UCSD-AML1 (cell line): ENCODE measurements at regions not wholly inside any gene's neighbourhood (a gene's known extent, or its start where the extent isn't known, plus 50 kb on each side); places are given as distances from the start of the nearest gene placed in this dataset.

Experiments
- DNase-seq: peaks from one replicate; lab custom pipeline; 2025; ENCODE audit not compliant: unreplicated experiment; lab: John Stamatoyannopoulos, UW

GRCh38 chrX:124280294-124280902 is 52.1 kb upstream of the TEX13D start:
- DNase-seq: no peak

- DNase-seq: no peak
These were observed 49.9 kb upstream of the TEX13D start for GRCh38 chrX:124282580-124282979.
